IMR-90 (cell line): ENCODE measurements at regions not wholly inside any gene's neighbourhood (a gene's known extent, or its start where the extent isn't known, plus 50 kb on each side); places are given as distances from the start of the nearest gene placed in this dataset.

Experiments used
- ATAC-seq: fragments of 200-7000 bp; cut with Tn5 transposase; 2 replicates; pipeline ENCODE4 v1.9.1; 2020; ENCODE audit warnings: low read depth, mild to moderate bottlenecking, moderate library complexity
- BruUV-seq: library from RNA; stranded (reverse); fragments of 400-500 nt; replicated peaks from 2 replicates; lab custom pipeline; 2021; lab: Mats Ljungman, UMichigan
- CTCF ChIA-PET: fragments of 300-600 bp; formaldehyde crosslinking; extraction: SDS; loops from one replicate; lab custom pipeline; 2021; ENCODE audit warnings: antibody characterized with exemption; lab: Yijun Ruan, JAX
- POLR2A ChIA-PET: fragments of 300-600 bp; sonication (Branson Sonifier 250); formaldehyde crosslinking; loops from one replicate; lab custom pipeline; 2022; ENCODE audit warnings: antibody characterized with exemption; ENCODE audit not compliant: unreplicated experiment; lab: Charles Lee
- DNase-seq: peaks from one replicate; pipeline ENCODE4 v3.0.0; 2013
- H2AFZ ChIP-seq: replicated peaks from 2 replicates; pipeline ENCODE3; 2013; ENCODE audit warnings: low read length, mild to moderate bottlenecking; ENCODE audit not compliant: poor library complexity
- H2AK5ac ChIP-seq: 2 replicates; pipeline ENCODE4 v1.6.1; 2013; ENCODE audit warnings: low read depth, low read length, inconsistent platforms
- H2AK9ac ChIP-seq: replicated peaks from 2 replicates; pipeline ENCODE3; 2013; ENCODE audit warnings: mild to moderate bottlenecking, low read depth, low read length, moderate library complexity; ENCODE audit not compliant: poor library complexity
- H2BK120ac ChIP-seq: 2 replicates; pipeline ENCODE4 v1.6.1; 2013; ENCODE audit warnings: low read depth, low read length, inconsistent platforms
- H2BK15ac ChIP-seq: 3 replicates; pipeline ENCODE4 v1.6.1; 2013; ENCODE audit warnings: low read depth, low read length, inconsistent platforms
- H2BK20ac ChIP-seq: 2 replicates; pipeline ENCODE4 v1.6.1; 2013; ENCODE audit warnings: low read depth, mild to moderate bottlenecking, inconsistent platforms, low read length, moderate library complexity
- H2BK5ac ChIP-seq: 2 replicates; pipeline ENCODE4 v1.6.1; 2013; ENCODE audit warnings: mild to moderate bottlenecking, low read depth, low read length, inconsistent platforms; ENCODE audit not compliant: poor library complexity, severe bottlenecking
- H3K14ac ChIP-seq: replicated peaks from 2 replicates; pipeline ENCODE4 v1.6.1; 2013; ENCODE audit warnings: low read depth, low read length, inconsistent platforms
- H3K18ac ChIP-seq: 2 replicates; pipeline ENCODE4 v1.6.1; 2013; ENCODE audit warnings: low read depth, low read length, control low read depth
- H3K23ac ChIP-seq: 2 replicates; pipeline ENCODE4 v1.6.1; 2013; ENCODE audit warnings: low read depth, low read length, inconsistent platforms
- H3K27ac ChIP-seq: 2 replicates; pipeline ENCODE4 v1.5.1; 2013; ENCODE audit warnings: mild to moderate bottlenecking, control low read depth, low read length; ENCODE audit not compliant: insufficient read depth
- H3K27me3 ChIP-seq: 2 replicates; pipeline ENCODE4 v1.6.1; 2013; ENCODE audit warnings: low read length; ENCODE audit not compliant: control insufficient read depth, insufficient read depth
- H3K36me3 ChIP-seq: 2 replicates; pipeline ENCODE4 v1.6.1; 2013; ENCODE audit warnings: low read length, mixed read lengths; ENCODE audit not compliant: control insufficient read depth, insufficient read depth
- H3K4ac ChIP-seq: 2 replicates; pipeline ENCODE4 v1.6.1; 2013; ENCODE audit warnings: low read depth, low read length, inconsistent platforms
- H3K4me1 ChIP-seq: 2 replicates; pipeline ENCODE4 v1.6.1; 2013; ENCODE audit warnings: low read length, mixed read lengths; ENCODE audit not compliant: control insufficient read depth, insufficient read depth
- H3K4me2 ChIP-seq: 2 replicates; pipeline ENCODE4 v1.6.1; 2013; ENCODE audit warnings: low read depth, mild to moderate bottlenecking, control low read depth, low read length, moderate library complexity
- H3K4me3 ChIP-seq: 2 replicates; pipeline ENCODE4 v1.5.1; 2013; ENCODE audit warnings: low read depth, mild to moderate bottlenecking, control low read depth, low read length, moderate library complexity; ENCODE audit not compliant: insufficient read depth
- H3K56ac ChIP-seq: 2 replicates; pipeline ENCODE4 v1.6.1; 2013; ENCODE audit warnings: low read length, inconsistent platforms; ENCODE audit not compliant: insufficient read depth; ENCODE audit errors: extremely low read depth
- H3K79me1 ChIP-seq, 2 experiments: 2 replicates each; pipeline ENCODE4 v1.6.1; 2013; ENCODE audit warnings: low read length in 2 of 2, inconsistent platforms in 1 of 2, low read depth in 1 of 2
- H3K9ac ChIP-seq: 2 replicates; pipeline ENCODE4 v1.6.1; 2013; ENCODE audit warnings: low read depth, low read length, control low read depth
- H3K9me1 ChIP-seq: 2 replicates; pipeline ENCODE4 v1.6.1; 2013; ENCODE audit warnings: low read length, inconsistent platforms; ENCODE audit not compliant: insufficient read depth
- H3K9me3 ChIP-seq: 2 replicates; pipeline ENCODE4 v1.6.1; 2013; ENCODE audit warnings: low read length; ENCODE audit not compliant: control insufficient read depth, insufficient read depth
- H4K20me1 ChIP-seq: 2 replicates; pipeline ENCODE4 v1.6.1; 2013; ENCODE audit warnings: low read length, inconsistent platforms; ENCODE audit not compliant: insufficient read depth
- H4K5ac ChIP-seq: 2 replicates; pipeline ENCODE4 v1.6.1; 2013; ENCODE audit warnings: mild to moderate bottlenecking, low read depth, low read length, control low read depth
- H4K8ac ChIP-seq, 2 experiments: 2 replicates each; pipeline ENCODE4 v1.6.1; 2013; ENCODE audit warnings: low read depth in 2 of 2, low read length in 2 of 2, control low read depth in 1 of 2, inconsistent platforms in 1 of 2
- H4K91ac ChIP-seq: 2 replicates; pipeline ENCODE4 v1.6.1; 2013; ENCODE audit warnings: low read depth, low read length, inconsistent platforms; ENCODE audit not compliant: insufficient read depth
- CEBPB ChIP-seq: IDR thresholded peaks from 2 replicates; pipeline ENCODE4 v1.6.1; 2012; ENCODE audit warnings: low read depth, low read length, improper control_type of control experiment
- ELK1 ChIP-seq: fragments of 150-350 bp; IDR thresholded peaks from 2 replicates; pipeline ENCODE4 v1.6.1; 2016; ENCODE audit warnings: low read depth, mild to moderate bottlenecking, low read length, moderate library complexity, borderline replicate concordance
- FOS ChIP-seq: fragments of 150-350 bp; IDR thresholded peaks from 2 replicates; pipeline ENCODE4 v1.6.1; 2016; ENCODE audit warnings: low read depth, low read length
- MAZ ChIP-seq: IDR thresholded peaks from 2 replicates; pipeline ENCODE4 v1.6.1; 2012; ENCODE audit warnings: low read depth, mild to moderate bottlenecking, low read length, improper control_type of control experiment, moderate library complexity, borderline replicate concordance
- NFE2L2 ChIP-seq: fragments of 150-350 bp; IDR thresholded peaks from 2 replicates; pipeline ENCODE4 v1.6.1; 2016; ENCODE audit warnings: low read depth, mild to moderate bottlenecking, low read length
- POLR2A ChIP-seq: IDR thresholded peaks from 2 replicates; pipeline ENCODE4 v1.6.1; 2012; ENCODE audit warnings: mild to moderate bottlenecking, low read depth, low read length
- RAD21 ChIP-seq: IDR thresholded peaks from 2 replicates; pipeline ENCODE4 v1.6.1; 2012; ENCODE audit warnings: low read length, improper control_type of control experiment
- WGBS, 2 experiments: methylation state at CpG; one replicate each; pipeline versions ENCODE4 v1.1.5 to v1.1.7; 2013; ENCODE audit warnings: missing lambda C conversion rate in 2 of 2; ENCODE audit not compliant: insufficient read length in 1 of 2; ENCODE audit errors: extremely low coverage in 2 of 2; 5-methylcytosine and 5-hydroxymethylcytosine counted together
- dilution Hi-C: fragments of 300-500 bp; cut with HindIII; formaldehyde crosslinking; loops from one replicate; pipeline ENCODE4 v1.14.3; 2018; ENCODE audit warnings: low sequenced_read_pairs; ENCODE audit not compliant: unreplicated experiment
- in situ Hi-C: fragments of 300-500 bp; cut with MboI; formaldehyde crosslinking; loops from 3 replicates; pipeline ENCODE4 v1.14.3; 2019; ENCODE audit warnings: low sequenced_read_pairs, inconsistent platforms, mixed read lengths
- intact Hi-C: fragments of 100-400 bp; cut with micrococcal nuclease; formaldehyde crosslinking; loops from 2 replicates; pipeline ENCODE4 v1.10.0; 2022

GRCh38 chr13:48810013-48810412 lies 156.3 kb downstream of the CYSLTR2 start:
- Histone ChIP-seq H3K18ac (peak overlapping the region; percentile 6; the same call in 1 of the 2 replicates), H3K4me1 (peaks cover 11% of the 10 kb centered on the region), H4K20me1 (no peaks in the 10 kb centered on the region), H3K23ac (0 out of 2 replicates have a peak overlapping the region, but pooled peaks have one; percentile 10), H3K27ac (no peak overlapping the region), H2AFZ (peak overlapping the region; percentile 27), H2BK15ac (no peak overlapping the region), H4K91ac (no peak overlapping the region), H2AK9ac (no peak overlapping the region), H3K9me3 (no peaks in the 10 kb centered on the region), H4K8ac (peak overlapping the region in 1 of 2 experiments; percentile 56; a peak in 1 of 4 replicates), H2BK120ac (peak overlapping the region; percentile 24; the same call in 1 of the 2 replicates), H3K14ac (peak overlapping the region; percentile 5), H3K56ac (no peak overlapping the region), H3K4me3 (no peak overlapping the region), H3K79me1 (no peaks in the 10 kb centered on the region), H3K9ac (no peak overlapping the region), H3K4me2 (no peak overlapping the region), H3K27me3 (no peaks in the 10 kb centered on the region), H3K9me1 (peaks cover 12% of the 10 kb centered on the region), H2BK20ac (no peak overlapping the region), H2AK5ac (peak overlapping the region; percentile 34; the same call in 1 of the 2 replicates), H3K36me3 (no peaks in the 10 kb centered on the region), H3K4ac (0 out of 2 replicates have a peak overlapping the region, but pooled peaks have one; percentile 8), H2BK5ac (no peak overlapping the region), H4K5ac (no peak overlapping the region)
- no TSS peak for BruUV-seq
- in situ Hi-C loops, result no loop called here
- CTCF ChIA-PET, result no interaction called here
- DNase-seq, result no peak
- ATAC-seq, result no peak
- no CpG with 5 or more reads among the region's 6 CpGs for WGBS, 2 experiments
- TF ChIP-seq MAZ, result no peak
- TF ChIP-seq POLR2A, result no peak
- no peak for TF ChIP-seq CEBPB
- TF ChIP-seq RAD21, result no peak
- TF ChIP-seq FOS, result no peak
- no peak for TF ChIP-seq NFE2L2
- no peak for TF ChIP-seq ELK1
- intact Hi-C loops, result no loop called here
- dilution Hi-C loops, result no loop called here
- POLR2A ChIA-PET, result no interaction called here
